ENCODE measurements at regions not wholly inside any gene's neighbourhood (a gene's known extent, or its start where the extent isn't known, plus 50 kb on each side); places are given as distances from the start of the nearest gene placed in this dataset.

DNA sequence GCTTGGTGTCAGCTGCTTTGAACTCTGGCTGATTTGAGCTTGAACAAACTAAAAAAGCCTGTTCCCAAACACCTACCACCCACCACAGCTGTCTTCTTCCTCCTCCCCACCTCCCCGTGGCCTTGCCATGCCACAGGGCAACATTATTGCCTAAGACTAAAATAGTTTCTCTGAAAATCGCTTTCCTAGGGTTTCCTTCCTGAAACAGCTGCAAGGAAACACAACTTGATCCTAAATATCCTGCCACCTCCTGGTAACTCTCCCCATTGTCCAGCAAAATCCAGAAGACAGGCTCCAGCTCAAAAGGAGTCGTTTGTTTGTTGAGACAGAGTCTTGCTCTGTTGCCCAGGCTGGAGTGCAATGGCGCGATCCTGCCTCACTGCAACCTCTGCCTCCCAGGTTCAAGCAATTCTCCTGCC, 193.9 kb upstream of the TPM1 start:
- Mint-ChIP-seq H3K27me3 (peaks cover 14 to 17% of the 10 kb centered on the region in 2 donors), H3K4me1 (no peaks in the 10 kb centered on the region)

DNA sequence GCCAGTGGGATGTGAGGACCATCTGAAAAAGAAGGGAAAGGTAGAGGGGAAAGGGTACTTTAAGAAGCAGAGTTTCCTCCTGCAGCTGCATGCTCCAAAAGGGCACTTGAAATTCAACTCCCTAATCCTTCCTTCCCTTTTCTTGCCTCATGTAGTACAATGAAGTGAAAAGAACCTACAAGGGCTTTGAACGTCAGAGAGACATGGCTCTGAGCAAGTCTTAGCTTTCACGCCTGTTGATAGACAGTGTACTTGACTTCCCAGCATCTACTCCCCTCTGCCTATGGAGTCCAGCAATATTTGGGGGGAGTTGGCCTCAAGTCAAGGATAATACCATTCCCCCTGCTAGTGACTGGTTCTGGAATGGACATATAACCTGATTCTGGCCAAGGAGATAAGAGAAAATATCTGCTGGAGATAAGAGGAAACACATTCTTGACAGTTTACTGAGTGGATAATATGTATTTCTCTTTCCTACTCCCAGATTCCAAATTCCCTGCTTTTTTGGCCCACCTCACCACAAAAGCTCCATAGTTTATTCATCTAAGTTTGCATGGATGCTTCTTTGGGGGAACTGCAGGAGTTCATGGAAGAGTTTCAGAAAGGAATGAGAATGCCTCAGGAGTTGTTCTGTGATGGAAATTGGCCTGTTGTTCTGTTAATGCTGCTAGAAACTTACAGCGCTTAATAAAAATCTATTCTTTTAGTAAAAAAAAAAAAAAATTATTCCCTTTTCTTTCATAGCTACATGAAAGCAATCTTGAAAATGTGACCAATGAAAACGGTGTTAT, 193.0 kb upstream of the TPM1 start:
- ATAC-seq (replicated peaks) (no peak), DNase-seq (no peak)
- Mint-ChIP-seq H3K9me3 (peaks cover 0 to 3% of the 10 kb centered on the region in 2 donors), H3K4me1 (no peaks in the 10 kb centered on the region), H3K4me3 (no peak overlapping the region), H3K27ac (no peak overlapping the region), H3K27me3 (peaks cover 14 to 17% of the 10 kb centered on the region in 2 donors), H3K36me3 (no peaks in the 10 kb centered on the region)

More for the DNA sequence above, 193.9 kb upstream of the TPM1 start:
- H3K36me3 Mint-ChIP-seq = no peaks in the 10 kb centered on the region
- peaks cover 0 to 3% of the 10 kb centered on the region in 2 donors for H3K9me3 Mint-ChIP-seq
- no peak for ATAC-seq (replicated peaks)
- no peak overlapping the region for H3K27ac Mint-ChIP-seq
- H3K4me3 Mint-ChIP-seq = no peak overlapping the region
- no peak for DNase-seq

DNA sequence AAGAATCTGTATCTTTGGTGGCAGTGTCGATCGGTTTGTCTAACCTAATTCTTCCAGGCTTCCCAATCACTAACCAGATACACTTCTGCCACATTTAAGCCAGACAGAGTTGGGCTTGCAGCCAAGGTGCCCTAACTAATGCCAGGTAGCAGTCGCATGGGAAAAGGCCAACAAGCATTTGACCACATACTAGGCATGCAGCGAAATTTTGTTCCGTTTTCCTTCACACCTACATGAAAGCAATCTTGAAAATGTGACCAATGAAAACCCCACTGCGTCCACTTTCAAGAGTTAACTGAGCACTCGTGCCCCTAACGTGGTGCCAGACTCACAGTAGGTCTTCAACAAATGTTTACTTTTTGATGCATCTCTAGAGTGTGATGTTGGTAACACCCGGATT, 192.2 kb upstream of the TPM1 start:
- Mint-ChIP-seq H3K4me3 (no peak overlapping the region), H3K9me3 (peaks cover 0 to 3% of the 10 kb centered on the region in 2 donors), H3K27me3 (peaks cover 14 to 17% of the 10 kb centered on the region in 2 donors), H3K4me1 (no peaks in the 10 kb centered on the region), H3K36me3 (no peaks in the 10 kb centered on the region), H3K27ac (no peak overlapping the region)
- DNase-seq (no peak), ATAC-seq (replicated peaks) (no peak)

DNA sequence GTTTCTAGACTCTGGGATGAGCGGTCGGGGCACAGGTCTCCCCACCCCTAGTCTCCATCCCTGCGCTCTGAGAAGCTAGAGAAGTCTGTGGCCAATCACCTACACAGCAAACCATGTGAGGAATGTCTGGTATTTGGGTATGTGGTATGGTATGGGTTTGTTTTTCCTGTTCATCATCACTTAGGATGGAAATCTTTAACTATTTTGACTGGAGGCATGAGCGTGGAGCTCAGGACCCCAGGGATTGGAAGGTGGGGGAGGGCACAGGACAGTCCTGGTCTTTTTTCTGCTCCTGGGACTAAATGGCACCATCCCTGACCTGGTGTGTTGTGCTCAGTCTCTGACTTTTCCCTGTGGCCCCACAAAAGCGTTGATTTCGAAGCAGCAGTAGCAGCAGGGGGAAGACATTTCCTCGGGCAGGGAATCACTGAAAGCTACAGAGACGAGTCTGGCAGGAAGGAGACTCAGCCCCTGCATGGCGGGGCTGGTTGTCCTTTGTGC, 191.7 kb upstream of the TPM1 start:
- ATAC-seq (replicated peaks) (no peak), DNase-seq (no peak)
- no peak overlapping the region for H3K4me3 Mint-ChIP-seq
- peaks cover 0 to 3% of the 10 kb centered on the region in 2 donors for H3K9me3 Mint-ChIP-seq
- no peaks in the 10 kb centered on the region for H3K4me1 Mint-ChIP-seq
- no peaks in the 10 kb centered on the region for H3K36me3 Mint-ChIP-seq
- no peak overlapping the region for H3K27ac Mint-ChIP-seq
- H3K27me3 Mint-ChIP-seq = peaks cover 14 to 18% of the 10 kb centered on the region in 2 donors

DNA sequence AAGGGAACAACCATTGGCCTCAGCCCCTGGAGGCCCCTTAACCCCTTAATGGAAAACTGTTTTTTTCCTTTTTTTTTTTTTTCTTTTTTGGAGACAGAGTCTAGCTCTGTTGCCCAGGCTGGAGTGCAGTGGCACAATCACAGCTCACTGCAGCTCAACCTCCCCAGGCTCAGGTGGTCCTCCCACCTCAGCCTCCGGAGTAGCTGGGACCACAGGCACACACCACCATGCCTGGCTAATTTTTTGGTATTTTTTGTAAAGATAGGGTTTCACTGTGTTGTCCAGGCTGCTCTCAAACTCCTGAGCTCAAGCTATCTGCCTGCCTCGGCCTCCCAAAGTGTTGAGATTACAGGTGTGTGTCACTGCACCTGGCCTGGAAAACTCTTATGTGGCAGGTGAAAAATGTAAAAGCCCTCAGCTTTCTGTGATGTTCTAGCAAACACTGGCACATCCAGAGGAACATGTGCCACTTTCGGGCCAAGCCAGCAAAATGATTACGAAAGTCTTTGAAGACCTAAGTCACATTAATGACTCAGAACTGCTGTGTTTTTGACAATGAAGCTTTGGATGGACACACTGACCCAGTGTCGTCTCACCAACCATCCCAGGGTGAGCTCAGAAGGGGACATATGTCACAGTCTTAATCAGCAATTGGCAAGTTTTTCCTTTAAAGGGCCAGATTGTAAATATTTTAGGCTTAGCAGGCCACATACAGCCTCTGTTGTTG, 189.3 kb upstream of the TPM1 start:
- H3K27ac Mint-ChIP-seq = no peak overlapping the region
- H3K9me3 Mint-ChIP-seq = no peaks in the 10 kb centered on the region
- DNase-seq (no peak), ATAC-seq (replicated peaks) (no peak)
- H3K4me1 Mint-ChIP-seq = no peaks in the 10 kb centered on the region
- H3K27me3 Mint-ChIP-seq = peaks cover 21 to 24% of the 10 kb centered on the region in 2 donors
- H3K4me3 Mint-ChIP-seq = no peak overlapping the region
- no peaks in the 10 kb centered on the region for H3K36me3 Mint-ChIP-seq

DNA sequence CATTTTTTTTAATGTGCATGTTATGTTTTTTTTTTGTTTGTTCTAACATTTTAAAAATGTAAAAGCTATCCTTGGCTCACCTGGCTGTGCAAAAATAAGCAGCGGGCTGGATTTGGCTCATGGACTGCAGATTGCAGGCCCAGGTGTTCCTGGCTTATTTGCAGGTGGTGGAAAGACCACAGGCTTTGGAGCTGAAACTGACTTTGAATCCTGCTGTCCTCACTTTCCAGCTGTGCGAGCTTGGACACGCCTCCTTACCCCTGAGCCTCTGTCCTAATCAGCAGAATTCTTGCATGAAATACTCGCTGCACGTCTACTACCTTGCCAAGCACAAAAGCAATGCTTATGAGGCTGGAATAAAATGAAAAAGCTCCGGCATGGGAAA, 188.7 kb upstream of the TPM1 start:
- Mint-ChIP-seq H3K27me3 (peaks cover 16 to 19% of the 10 kb centered on the region in 2 donors), H3K9me3 (no peaks in the 10 kb centered on the region), H3K36me3 (no peaks in the 10 kb centered on the region), H3K4me1 (no peaks in the 10 kb centered on the region), H3K27ac (no peak overlapping the region), H3K4me3 (no peak overlapping the region)
- DNase-seq (no peak), ATAC-seq (replicated peaks) (no peak)

DNA sequence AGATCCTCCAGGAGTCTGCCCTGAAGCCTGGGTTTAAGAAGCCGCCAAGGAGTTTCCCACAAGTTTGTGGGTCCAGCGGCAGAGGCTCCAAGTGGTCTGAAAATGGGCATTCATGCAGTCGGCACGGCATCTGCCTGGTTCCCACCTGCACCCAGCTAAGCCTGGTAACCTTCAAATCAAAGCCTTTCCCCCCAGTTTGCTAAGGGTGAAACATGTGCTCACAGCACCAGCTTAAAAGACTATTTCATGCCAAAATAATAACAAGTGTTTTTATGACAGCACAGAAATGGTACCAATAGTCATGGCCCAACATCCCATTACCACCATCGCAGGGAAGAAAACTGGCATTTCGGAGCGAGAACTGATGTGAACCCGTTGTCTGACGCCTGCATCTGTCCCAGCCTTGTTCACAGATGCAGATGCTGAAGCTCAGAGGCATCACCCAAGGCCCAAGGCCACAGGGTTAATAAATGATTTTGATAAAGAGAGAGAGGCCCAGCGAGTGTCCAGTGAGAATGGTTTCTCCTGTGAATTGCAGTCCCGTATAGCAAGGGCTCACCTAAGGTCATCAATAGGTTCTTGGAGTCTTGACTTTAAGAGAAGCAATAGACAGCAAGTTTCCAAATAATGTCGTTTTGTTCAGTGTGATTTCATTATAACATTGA, 188.0 kb upstream of the TPM1 start:
- no peaks in the 10 kb centered on the region for H3K36me3 Mint-ChIP-seq
- no peak overlapping the region for H3K27ac Mint-ChIP-seq
- H3K4me3 Mint-ChIP-seq = no peak overlapping the region
- no peaks in the 10 kb centered on the region for H3K4me1 Mint-ChIP-seq
- peaks cover under 1% of the 10 kb centered on the region in 2 donors for H3K9me3 Mint-ChIP-seq
- no peak for ATAC-seq (replicated peaks)
- peaks cover 17 to 22% of the 10 kb centered on the region in 2 donors for H3K27me3 Mint-ChIP-seq
- no peak for DNase-seq

DNA sequence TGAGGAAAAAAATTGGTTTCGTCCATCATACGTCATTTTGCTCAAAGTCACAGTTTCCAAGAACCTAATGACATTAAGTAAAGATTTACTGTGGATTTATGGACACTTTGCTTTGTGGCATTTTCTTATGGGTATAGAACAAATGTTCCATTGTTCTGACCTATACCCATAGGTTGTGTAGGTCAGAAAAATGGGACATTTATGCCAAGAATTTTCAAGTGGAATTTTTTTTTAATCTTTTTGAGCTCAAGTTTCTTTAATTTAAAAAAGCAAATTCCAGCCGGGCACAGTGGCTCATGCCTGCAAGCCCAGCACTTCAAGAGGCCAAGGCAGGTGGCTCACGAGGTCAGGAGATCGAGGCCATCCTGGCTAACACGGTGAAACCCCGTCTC, 187.5 kb upstream of the TPM1 start:
- ATAC-seq (replicated peaks) = no peak
- Mint-ChIP-seq H3K27ac (no peak overlapping the region), H3K36me3 (no peaks in the 10 kb centered on the region), H3K4me3 (no peak overlapping the region), H3K4me1 (no peaks in the 10 kb centered on the region), H3K27me3 (peaks cover 22 to 26% of the 10 kb centered on the region in 2 donors), H3K9me3 (peaks cover 4 to 6% of the 10 kb centered on the region in 2 donors)
- no peak for DNase-seq

DNA sequence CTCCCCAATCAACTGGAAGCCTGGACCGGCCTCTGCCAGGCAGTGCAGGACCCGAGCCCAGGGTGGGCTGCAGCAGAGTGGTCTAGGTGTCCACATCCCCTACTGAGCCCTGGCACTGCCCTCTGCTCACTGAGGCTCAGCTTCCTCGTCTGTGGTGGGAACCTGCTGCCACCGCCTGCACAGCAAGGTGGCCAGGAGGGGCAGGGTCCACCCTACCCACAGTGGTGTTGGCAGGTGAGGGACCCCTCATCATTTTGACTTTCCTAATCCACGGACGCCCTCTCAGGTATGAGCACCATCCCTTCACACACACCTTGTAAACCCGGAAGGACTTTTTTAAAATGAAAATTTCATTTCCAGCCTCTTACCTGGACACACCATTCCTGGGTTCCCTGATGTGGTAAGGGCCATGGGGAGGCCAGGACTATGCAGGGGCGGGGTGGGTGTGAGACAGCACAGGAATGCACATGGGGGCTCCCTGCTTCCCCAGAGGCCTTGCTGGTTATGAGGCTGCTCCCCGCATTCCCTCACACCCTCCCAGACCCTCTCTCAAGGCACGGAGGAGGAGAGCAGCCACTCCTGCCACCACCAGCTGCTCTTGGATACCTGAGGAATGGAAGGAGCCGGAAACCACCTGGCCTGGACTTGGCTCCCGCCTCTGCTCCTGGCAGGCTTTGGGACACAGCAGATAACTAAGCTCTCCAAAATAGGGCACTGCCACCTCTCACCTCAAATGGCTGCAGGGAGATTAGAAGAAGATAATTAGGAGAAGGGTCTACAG, 185.9 kb upstream of the TPM1 start:
- H3K36me3 Mint-ChIP-seq = no peaks in the 10 kb centered on the region
- ATAC-seq (replicated peaks) (no peak), DNase-seq (no peak)
- no peak overlapping the region for H3K27ac Mint-ChIP-seq
- H3K4me3 Mint-ChIP-seq = no peak overlapping the region
- H3K4me1 Mint-ChIP-seq = no peaks in the 10 kb centered on the region
- H3K27me3 Mint-ChIP-seq = peaks cover 26 to 29% of the 10 kb centered on the region in 2 donors
- peaks cover 6 to 7% of the 10 kb centered on the region in 2 donors for H3K9me3 Mint-ChIP-seq

DNA sequence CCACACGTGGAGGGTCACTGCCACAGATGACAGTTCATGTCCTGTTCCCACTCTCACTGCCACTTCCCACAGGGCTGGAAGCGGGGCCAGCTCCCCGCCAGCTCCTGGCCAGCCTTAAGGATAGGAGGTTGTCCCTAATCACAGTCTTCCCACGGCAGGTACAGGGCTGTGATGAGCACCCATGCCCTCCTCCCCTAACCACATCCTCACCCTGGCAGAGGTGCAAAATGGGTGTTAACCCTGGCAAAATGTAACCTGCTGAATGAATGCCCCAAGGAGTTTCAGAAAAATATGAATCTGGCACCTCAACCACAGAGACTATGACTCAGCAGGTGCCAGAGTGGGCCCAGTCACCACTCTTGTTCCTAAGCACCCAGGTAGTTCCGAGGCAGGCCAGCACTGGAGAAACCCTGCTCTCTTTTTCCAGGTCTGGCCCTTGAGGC, 185.1 kb upstream of the TPM1 start:
- no peak for DNase-seq
- H3K4me3 Mint-ChIP-seq = no peak overlapping the region
- H3K27ac Mint-ChIP-seq = no peak overlapping the region
- peaks cover 7% of the 10 kb centered on the region in 2 donors for H3K9me3 Mint-ChIP-seq
- H3K4me1 Mint-ChIP-seq = no peaks in the 10 kb centered on the region
- no peaks in the 10 kb centered on the region for H3K36me3 Mint-ChIP-seq
- ATAC-seq (replicated peaks) = no peak
- peaks cover 31 to 36% of the 10 kb centered on the region in 2 donors for H3K27me3 Mint-ChIP-seq

DNA sequence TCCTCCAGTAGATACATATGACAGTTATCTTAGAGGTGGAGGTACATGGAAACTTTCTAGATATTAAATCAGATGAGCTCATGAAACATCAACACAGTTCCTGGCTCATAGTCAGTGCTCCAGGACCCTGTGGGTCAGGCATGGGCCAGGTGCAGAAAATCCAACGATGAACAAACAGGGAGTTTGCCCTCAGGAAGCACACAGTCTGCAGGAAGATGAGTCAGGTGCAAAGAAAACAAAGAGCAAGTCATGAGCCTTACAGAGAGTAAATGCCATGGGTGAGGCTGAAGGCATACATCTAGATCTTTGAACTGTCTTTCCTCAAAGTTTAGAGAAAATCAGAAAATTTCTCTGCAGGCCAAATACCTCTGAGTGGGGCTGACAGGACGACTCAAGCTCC, 184.2 kb upstream of the TPM1 start:
- H3K27me3 Mint-ChIP-seq = peaks cover 31 to 45% of the 10 kb centered on the region in 2 donors
- no peak overlapping the region for H3K4me3 Mint-ChIP-seq

DNA sequence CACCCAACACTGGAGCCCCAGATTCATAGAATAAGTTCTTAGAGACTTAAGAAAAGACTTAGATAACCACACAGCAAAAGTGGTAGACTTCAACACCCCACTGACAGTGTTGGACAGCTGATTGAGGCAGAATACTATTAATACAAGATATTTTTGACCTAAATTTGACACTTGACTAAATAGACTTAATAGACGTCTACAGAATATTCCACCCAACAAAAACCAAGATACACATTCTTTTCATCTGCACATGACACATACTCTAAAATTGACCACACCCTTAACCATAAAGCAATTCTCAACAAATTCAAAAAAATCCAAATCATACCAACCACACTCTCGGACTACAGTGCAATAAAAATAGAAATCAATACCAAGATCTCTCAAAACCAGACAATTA, 179.8 kb upstream of the TPM1 start:
- Mint-ChIP-seq H3K27ac (no peak overlapping the region), H3K9me3 (peaks cover 7% of the 10 kb centered on the region in 2 donors), H3K27me3 (peaks cover 18 to 44% of the 10 kb centered on the region in 2 donors), H3K4me1 (no peaks in the 10 kb centered on the region), H3K4me3 (no peak overlapping the region), H3K36me3 (no peaks in the 10 kb centered on the region)
- no peak for ATAC-seq (replicated peaks)
- no peak for DNase-seq

More for the DNA sequence above, 184.2 kb upstream of the TPM1 start:
- H3K4me1 Mint-ChIP-seq = no peaks in the 10 kb centered on the region
- ATAC-seq (replicated peaks) (no peak), DNase-seq (no peak)
- H3K9me3 Mint-ChIP-seq = peaks cover 7% of the 10 kb centered on the region in 2 donors
- no peak overlapping the region for H3K27ac Mint-ChIP-seq
- no peaks in the 10 kb centered on the region for H3K36me3 Mint-ChIP-seq

DNA sequence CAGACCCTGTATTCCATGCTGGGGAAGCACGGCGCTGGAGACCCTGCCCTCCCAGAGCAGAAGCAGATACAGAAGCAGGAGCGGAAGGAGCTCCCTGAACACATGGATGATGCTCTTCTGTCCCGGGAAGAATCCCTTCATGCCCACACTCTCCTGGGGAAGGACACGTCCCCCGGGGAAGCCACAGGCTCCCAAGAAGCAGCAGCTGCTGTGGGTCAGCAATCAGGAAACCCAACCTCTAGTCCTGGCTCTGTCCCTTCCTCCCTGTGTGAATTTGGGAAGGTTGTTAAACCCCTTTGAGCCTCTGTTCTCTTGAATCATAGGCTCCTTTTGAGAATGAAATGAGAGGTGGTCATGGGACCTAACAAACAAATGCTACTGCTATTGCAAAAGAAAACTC, 176.2 kb upstream of the TPM1 start:
- H3K4me1 Mint-ChIP-seq = no peaks in the 10 kb centered on the region
- peaks cover 5 to 7% of the 10 kb centered on the region in 2 donors for H3K9me3 Mint-ChIP-seq
- no peak for ATAC-seq (replicated peaks)
- no peaks in the 10 kb centered on the region for H3K36me3 Mint-ChIP-seq
- DNase-seq = no peak
- no peak overlapping the region for H3K27ac Mint-ChIP-seq
- H3K27me3 Mint-ChIP-seq = peaks cover 10 to 30% of the 10 kb centered on the region in 2 donors
- H3K4me3 Mint-ChIP-seq = no peak overlapping the region

DNA sequence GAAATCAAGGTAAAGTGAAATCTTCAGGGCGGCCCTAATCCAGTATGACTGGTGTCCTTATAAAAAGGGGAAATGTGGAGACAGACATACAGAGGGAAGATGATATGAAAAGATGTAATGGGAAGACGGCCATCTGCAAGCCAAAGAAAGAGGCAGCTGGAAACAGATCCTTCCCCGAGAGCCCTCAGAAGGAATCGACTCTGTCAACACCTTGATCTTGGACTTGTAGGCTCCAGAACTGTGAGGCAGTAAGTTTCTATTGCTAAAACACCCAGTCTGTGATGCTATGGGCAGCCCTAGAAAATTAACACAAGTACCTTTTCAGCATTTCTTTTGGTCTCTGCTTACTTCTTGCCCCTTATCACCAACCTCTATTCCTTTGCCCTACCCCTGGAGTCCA, 174.7 kb upstream of the TPM1 start:
- H3K4me1 Mint-ChIP-seq = no peaks in the 10 kb centered on the region
- ATAC-seq (replicated peaks) (no peak), DNase-seq (no peak)
- H3K27me3 Mint-ChIP-seq = peaks cover 5 to 17% of the 10 kb centered on the region in 2 donors
- H3K27ac Mint-ChIP-seq = no peak overlapping the region
- no peak overlapping the region for H3K4me3 Mint-ChIP-seq
- peaks cover 4 to 7% of the 10 kb centered on the region in 2 donors for H3K9me3 Mint-ChIP-seq
- no peaks in the 10 kb centered on the region for H3K36me3 Mint-ChIP-seq
